ENCODE measurements at regions not wholly inside any gene's neighbourhood (a gene's known extent, or its start where the extent isn't known, plus 50 kb on each side); places are given as distances from the start of the nearest gene placed in this dataset.

DNA sequence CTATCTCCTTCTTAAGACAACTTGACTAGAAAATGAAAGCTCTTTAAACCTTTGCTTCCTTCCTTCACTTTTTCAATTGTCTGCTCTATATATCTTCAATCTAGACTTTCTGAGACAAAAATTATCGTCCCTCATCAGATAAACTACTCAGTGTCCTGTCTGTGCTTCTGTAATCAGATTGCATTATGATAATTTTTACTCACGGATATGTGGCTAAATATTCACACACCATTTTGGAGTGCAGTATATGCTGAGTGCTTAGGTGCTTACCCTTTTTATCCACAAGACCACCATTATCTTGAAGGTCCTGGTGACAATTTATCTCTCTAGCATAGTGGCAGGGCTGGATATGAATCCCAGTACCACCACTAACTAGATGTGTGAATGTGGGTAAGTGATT is 1012.3 kb downstream of the TUSC7 start:
- TF ChIP-seq POLR2AphosphoS5 (IDR thresholded peaks at IDR 0.05; ENCODE audit: low read depth, low read length) (no peak), SIN3A (IDR thresholded peaks at IDR 0.05; ENCODE audit: borderline replicate concordance, insufficient read depth, low read length) (no peak), TAF1 (IDR thresholded peaks at IDR 0.05; ENCODE audit: borderline replicate concordance, insufficient read depth, low read length) (no peak), FOXP2 (optimal IDR thresholded peaks at IDR 0.05; ENCODE audit: borderline replicate concordance, extremely low read depth, extremely low read length, insufficient read depth) (no peak)
- TF ChIP-seq, protein P1, sequence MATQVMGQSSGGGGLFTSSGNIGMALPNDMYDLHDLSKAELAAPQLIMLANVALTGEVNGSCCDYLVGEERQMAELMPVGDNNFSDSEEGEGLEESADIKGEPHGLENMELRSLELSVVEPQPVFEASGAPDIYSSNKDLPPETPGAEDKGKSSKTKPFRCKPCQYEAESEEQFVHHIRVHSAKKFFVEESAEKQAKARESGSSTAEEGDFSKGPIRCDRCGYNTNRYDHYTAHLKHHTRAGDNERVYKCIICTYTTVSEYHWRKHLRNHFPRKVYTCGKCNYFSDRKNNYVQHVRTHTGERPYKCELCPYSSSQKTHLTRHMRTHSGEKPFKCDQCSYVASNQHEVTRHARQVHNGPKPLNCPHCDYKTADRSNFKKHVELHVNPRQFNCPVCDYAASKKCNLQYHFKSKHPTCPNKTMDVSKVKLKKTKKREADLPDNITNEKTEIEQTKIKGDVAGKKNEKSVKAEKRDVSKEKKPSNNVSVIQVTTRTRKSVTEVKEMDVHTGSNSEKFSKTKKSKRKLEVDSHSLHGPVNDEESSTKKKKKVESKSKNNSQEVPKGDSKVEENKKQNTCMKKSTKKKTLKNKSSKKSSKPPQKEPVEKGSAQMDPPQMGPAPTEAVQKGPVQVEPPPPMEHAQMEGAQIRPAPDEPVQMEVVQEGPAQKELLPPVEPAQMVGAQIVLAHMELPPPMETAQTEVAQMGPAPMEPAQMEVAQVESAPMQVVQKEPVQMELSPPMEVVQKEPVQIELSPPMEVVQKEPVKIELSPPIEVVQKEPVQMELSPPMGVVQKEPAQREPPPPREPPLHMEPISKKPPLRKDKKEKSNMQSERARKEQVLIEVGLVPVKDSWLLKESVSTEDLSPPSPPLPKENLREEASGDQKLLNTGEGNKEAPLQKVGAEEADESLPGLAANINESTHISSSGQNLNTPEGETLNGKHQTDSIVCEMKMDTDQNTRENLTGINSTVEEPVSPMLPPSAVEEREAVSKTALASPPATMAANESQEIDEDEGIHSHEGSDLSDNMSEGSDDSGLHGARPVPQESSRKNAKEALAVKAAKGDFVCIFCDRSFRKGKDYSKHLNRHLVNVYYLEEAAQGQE (IDR thresholded peaks at IDR 0.05; ENCODE audit: insufficient read depth in 1 of 2, low read depth in 2 of 2, low read length in 2 of 2), result no peak

Measured in PFSK-1 (cell line).